ENCODE measurements at regions not wholly inside any gene's neighbourhood (a gene's known extent, or its start where the extent isn't known, plus 50 kb on each side); places are given as distances from the start of the nearest gene placed in this dataset.

DNA sequence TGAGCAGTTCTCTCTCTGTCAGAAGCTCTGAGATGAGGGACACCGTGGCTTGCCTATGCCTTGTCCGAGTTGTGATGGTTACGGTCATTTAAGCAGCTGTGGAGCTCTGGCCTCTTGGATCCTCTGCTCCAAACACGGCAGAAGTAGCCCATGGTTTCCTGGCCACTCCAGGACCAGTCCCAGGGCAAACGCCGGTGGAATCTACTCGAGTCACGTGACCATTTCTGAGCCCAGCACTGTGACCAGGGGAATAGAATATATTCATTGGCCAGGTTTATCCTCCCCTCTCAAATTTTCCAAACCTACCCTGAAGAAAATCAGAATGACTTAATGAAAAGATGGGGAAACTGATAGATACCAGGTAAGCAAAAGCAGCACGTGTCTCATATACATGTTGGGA is 152.8 kb downstream of the TTLL2 start:
- H3K9me3 Mint-ChIP-seq: no peaks in the 10 kb centered on the region
- H3K27ac ChIP-seq (ENCODE audit: low read depth, low read length): no peak overlapping the region
- H3K9me3 ChIP-seq (ENCODE audit: control insufficient read depth, low read length): no peaks in the 10 kb centered on the region
- no peak overlapping the region for H3K4me3 Mint-ChIP-seq
- H3K4me1 Mint-ChIP-seq: peaks cover 41% of the 10 kb centered on the region
- no peak overlapping the region for H3K27ac Mint-ChIP-seq
- H3K27me3 ChIP-seq (ENCODE audit: control insufficient read depth, insufficient read depth, low read length, poor library complexity, severe bottlenecking): no peaks in the 10 kb centered on the region
- H3K4me3 ChIP-seq (ENCODE audit: low read length): no peak overlapping the region
- DNase-seq: no peak
- H3K4me1 ChIP-seq (ENCODE audit: control insufficient read depth, insufficient read depth, low read length): peaks cover 16% of the 10 kb centered on the region
- no peaks in the 10 kb centered on the region for H3K36me3 ChIP-seq (ENCODE audit: control insufficient read depth, insufficient read depth, low read length)
- no peaks in the 10 kb centered on the region for H3K27me3 Mint-ChIP-seq (ENCODE audit: insufficient read depth)
- TF ChIP-seq, protein P1, sequence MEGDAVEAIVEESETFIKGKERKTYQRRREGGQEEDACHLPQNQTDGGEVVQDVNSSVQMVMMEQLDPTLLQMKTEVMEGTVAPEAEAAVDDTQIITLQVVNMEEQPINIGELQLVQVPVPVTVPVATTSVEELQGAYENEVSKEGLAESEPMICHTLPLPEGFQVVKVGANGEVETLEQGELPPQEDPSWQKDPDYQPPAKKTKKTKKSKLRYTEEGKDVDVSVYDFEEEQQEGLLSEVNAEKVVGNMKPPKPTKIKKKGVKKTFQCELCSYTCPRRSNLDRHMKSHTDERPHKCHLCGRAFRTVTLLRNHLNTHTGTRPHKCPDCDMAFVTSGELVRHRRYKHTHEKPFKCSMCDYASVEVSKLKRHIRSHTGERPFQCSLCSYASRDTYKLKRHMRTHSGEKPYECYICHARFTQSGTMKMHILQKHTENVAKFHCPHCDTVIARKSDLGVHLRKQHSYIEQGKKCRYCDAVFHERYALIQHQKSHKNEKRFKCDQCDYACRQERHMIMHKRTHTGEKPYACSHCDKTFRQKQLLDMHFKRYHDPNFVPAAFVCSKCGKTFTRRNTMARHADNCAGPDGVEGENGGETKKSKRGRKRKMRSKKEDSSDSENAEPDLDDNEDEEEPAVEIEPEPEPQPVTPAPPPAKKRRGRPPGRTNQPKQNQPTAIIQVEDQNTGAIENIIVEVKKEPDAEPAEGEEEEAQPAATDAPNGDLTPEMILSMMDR (conservative IDR thresholded peaks at IDR 0.05): no peak
- 92 to 97% methylated on average over 6 to 9 of the region's 9 CpGs for WGBS, 2 experiments (ENCODE audit: insufficient coverage in 1 of 2, insufficient read length in 1 of 2)
- H3K9ac ChIP-seq (ENCODE audit: extremely low read depth, low read length, poor library complexity, severe bottlenecking): no peak overlapping the region
- no peaks in the 10 kb centered on the region for H3K36me3 Mint-ChIP-seq (ENCODE audit: low read depth)

DNA sequence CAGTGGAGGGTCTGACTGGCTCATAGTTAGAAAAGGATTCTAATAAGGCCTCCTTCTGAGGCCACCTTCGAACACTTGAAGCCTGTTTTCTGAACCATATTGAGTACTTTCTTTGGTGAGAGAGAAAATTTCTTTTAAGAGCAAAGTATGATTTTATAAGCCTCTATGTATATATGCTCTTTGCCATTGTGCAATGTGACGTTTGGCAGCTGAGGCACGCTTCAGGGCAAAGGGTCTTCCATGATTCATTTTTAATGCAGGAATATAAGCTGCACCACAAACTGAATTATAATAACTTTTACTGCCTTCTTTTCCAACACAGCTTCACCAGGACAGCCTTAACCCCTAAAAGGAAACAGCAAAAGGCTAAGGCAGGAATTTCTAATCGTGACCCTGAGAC is 154.4 kb downstream of the TTLL2 start:
- TF ChIP-seq, protein P1 (conservative IDR thresholded peaks at IDR 0.05): no peak
- Histone ChIP-seq H3K4me3 (ENCODE audit: low read length) (no peak overlapping the region), H3K4me1 (ENCODE audit: control insufficient read depth, insufficient read depth, low read length) (peaks cover 12% of the 10 kb centered on the region), H3K27me3 (ENCODE audit: control insufficient read depth, insufficient read depth, low read length, poor library complexity, severe bottlenecking) (no peaks in the 10 kb centered on the region), H3K36me3 (ENCODE audit: control insufficient read depth, insufficient read depth, low read length) (no peaks in the 10 kb centered on the region), H3K9me3 (ENCODE audit: control insufficient read depth, low read length) (no peaks in the 10 kb centered on the region), H3K27ac (ENCODE audit: low read depth, low read length) (no peak overlapping the region), H3K9ac (ENCODE audit: extremely low read depth, low read length, poor library complexity, severe bottlenecking) (no peak overlapping the region)
- Mint-ChIP-seq H3K9me3 (no peaks in the 10 kb centered on the region), H3K27ac (no peak overlapping the region), H3K36me3 (ENCODE audit: low read depth) (no peaks in the 10 kb centered on the region), H3K4me3 (no peak overlapping the region), H3K27me3 (ENCODE audit: insufficient read depth) (no peaks in the 10 kb centered on the region), H3K4me1 (peaks cover 42% of the 10 kb centered on the region)
- 90 to 94% methylated on average over 2 to 4 of the region's 4 CpGs for WGBS, 2 experiments (ENCODE audit: insufficient coverage in 1 of 2, insufficient read length in 1 of 2)
- DNase-seq: no peak

DNA sequence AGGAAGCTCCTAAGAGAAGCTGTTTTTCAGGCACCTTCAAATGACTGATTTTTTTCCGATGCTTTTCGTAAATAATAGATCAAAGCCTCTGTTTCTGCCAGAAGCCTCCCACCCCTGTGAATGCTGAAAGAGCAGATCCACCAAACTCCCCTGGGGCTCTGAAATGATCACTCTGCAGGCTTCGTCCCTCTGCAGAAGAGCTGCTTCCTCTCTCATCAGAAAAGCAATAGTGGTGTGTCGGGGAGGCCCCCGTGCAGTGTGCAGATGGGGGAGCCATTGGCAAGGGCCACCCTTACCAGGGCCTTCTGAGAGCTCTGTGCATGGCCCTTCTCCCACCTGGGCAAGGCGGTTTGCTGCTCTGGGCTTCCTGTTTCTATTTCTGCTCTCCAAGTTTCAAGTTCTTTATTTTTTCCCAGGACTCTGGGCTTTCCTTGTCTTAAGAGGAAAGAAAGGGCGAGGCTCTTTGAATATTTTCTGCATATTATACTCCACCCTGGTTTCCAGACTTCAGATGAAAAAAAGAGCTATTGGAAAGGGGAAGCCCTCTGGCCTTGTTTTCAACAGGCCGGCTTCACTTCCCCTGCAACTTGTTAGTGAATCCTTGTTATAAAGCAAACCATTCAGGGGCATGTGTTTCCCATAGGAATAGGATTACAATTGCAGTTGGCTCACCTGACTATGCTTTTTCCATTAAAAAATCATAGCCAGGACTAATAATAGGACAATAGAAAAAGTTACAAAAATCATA is 155.2 kb downstream of the TTLL2 start:
- Mint-ChIP-seq H3K27ac (no peak overlapping the region), H3K36me3 (ENCODE audit: low read depth) (no peaks in the 10 kb centered on the region), H3K4me3 (no peak overlapping the region), H3K4me1 (peaks cover 42% of the 10 kb centered on the region), H3K27me3 (ENCODE audit: insufficient read depth) (no peaks in the 10 kb centered on the region), H3K9me3 (peaks cover 2% of the 10 kb centered on the region)
- Histone ChIP-seq H3K4me3 (ENCODE audit: low read length) (no peak overlapping the region), H3K36me3 (ENCODE audit: control insufficient read depth, insufficient read depth, low read length) (no peaks in the 10 kb centered on the region), H3K4me1 (ENCODE audit: control insufficient read depth, insufficient read depth, low read length) (peaks cover 12% of the 10 kb centered on the region), H3K27ac (ENCODE audit: low read depth, low read length) (no peak overlapping the region), H3K9ac (ENCODE audit: extremely low read depth, low read length, poor library complexity, severe bottlenecking) (no peak overlapping the region), H3K27me3 (ENCODE audit: control insufficient read depth, insufficient read depth, low read length, poor library complexity, severe bottlenecking) (no peaks in the 10 kb centered on the region), H3K9me3 (ENCODE audit: control insufficient read depth, low read length) (no peaks in the 10 kb centered on the region)
- peak; percentile 46 for DNase-seq
- TF ChIP-seq, protein P1 (conservative IDR thresholded peaks at IDR 0.05): no peak
- 38 to 78% methylated on average over 5 to 8 of the region's 8 CpGs for WGBS, 2 experiments (ENCODE audit: insufficient coverage in 1 of 2, insufficient read length in 1 of 2)

Data from endodermal cell (in vitro differentiated cells).